ENCODE measurements at regions not wholly inside any gene's neighbourhood (a gene's known extent, or its start where the extent isn't known, plus 50 kb on each side); places are given as distances from the start of the nearest gene placed in this dataset.

GRCh38 chr5:100646011-100646410 lies 110.8 kb downstream of the FAM174A start:
- H3K4me2 ChIP-seq (ENCODE audit: low read length), result no peak overlapping the region
- no peaks in the 10 kb centered on the region for H4K20me1 ChIP-seq (ENCODE audit: insufficient read depth)
- H3K9me2 ChIP-seq (ENCODE audit: insufficient read depth, low read length), result no peaks in the 10 kb centered on the region
- no peak overlapping the region for H3K9ac ChIP-seq (ENCODE audit: low read length)
- no peaks in the 10 kb centered on the region for H3K27me3 ChIP-seq (ENCODE audit: insufficient read depth, low read depth, low read length)
- no peak overlapping the region for H3K4me3 ChIP-seq (ENCODE audit: low read length)
- H3K36me3 ChIP-seq (ENCODE audit: insufficient read depth, low read length), result no peaks in the 10 kb centered on the region
- H3K79me2 ChIP-seq (replicated peaks; ENCODE audit: insufficient read depth, low read length), result no peaks in the 10 kb centered on the region
- no peak overlapping the region for H3K27ac ChIP-seq (ENCODE audit: low read length)
- no peaks in the 10 kb centered on the region for H3F3A ChIP-seq (ENCODE audit: insufficient read depth, low read length, poor library complexity, severe bottlenecking)
- TF ChIP-seq RAD21 (conservative IDR thresholded peaks at IDR 0.05) (no peak), SMC3 (conservative IDR thresholded peaks at IDR 0.05; ENCODE audit: poor library complexity) (no peak), EZH2 (IDR thresholded peaks at IDR 0.05; ENCODE audit: borderline replicate concordance, insufficient read depth, low read length, poor library complexity, severe bottlenecking) (no peak), EP300 (conservative IDR thresholded peaks at IDR 0.05; ENCODE audit: poor library complexity, severe bottlenecking) (no peak), REST (IDR thresholded peaks at IDR 0.05; ENCODE audit: borderline replicate concordance) (no peak), MXI1 (conservative IDR thresholded peaks at IDR 0.05; ENCODE audit: poor library complexity, severe bottlenecking) (no peak), POLR2AphosphoS5 (IDR thresholded peaks at IDR 0.05) (no peak), TAF1 (IDR thresholded peaks at IDR 0.05; ENCODE audit: low read depth) (no peak)
- TF ChIP-seq, protein P1, sequence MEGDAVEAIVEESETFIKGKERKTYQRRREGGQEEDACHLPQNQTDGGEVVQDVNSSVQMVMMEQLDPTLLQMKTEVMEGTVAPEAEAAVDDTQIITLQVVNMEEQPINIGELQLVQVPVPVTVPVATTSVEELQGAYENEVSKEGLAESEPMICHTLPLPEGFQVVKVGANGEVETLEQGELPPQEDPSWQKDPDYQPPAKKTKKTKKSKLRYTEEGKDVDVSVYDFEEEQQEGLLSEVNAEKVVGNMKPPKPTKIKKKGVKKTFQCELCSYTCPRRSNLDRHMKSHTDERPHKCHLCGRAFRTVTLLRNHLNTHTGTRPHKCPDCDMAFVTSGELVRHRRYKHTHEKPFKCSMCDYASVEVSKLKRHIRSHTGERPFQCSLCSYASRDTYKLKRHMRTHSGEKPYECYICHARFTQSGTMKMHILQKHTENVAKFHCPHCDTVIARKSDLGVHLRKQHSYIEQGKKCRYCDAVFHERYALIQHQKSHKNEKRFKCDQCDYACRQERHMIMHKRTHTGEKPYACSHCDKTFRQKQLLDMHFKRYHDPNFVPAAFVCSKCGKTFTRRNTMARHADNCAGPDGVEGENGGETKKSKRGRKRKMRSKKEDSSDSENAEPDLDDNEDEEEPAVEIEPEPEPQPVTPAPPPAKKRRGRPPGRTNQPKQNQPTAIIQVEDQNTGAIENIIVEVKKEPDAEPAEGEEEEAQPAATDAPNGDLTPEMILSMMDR (IDR thresholded peaks at IDR 0.05; ENCODE audit: poor library complexity, severe bottlenecking), result no peak
- H3K9me3 ChIP-seq (ENCODE audit: low read length), result no peaks in the 10 kb centered on the region
- no peak overlapping the region for H2AFZ ChIP-seq (ENCODE audit: low read depth, low read length)

DNA sequence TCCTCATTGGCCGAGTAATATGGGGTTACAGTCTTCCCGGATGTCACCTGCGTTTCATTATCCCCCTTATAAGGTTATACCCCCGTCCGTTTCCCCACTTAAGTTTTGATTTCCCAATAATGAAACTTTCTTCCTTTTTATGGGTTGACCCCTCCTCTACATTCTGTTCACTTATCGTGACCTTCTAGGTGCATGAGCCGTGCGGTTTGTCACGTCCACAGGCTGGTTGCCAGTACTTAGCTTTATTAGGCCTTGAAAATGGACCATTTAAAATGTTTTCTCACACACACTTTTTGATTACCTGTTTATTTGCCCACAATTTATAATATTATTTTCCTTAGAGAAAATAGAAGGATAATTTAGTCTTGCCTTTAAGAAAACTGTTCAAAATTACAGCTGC lies 111.5 kb downstream of the FAM174A start:
- Histone ChIP-seq H3K4me2 (ENCODE audit: low read length) (no peak overlapping the region), H3K4me3 (ENCODE audit: low read length) (no peak overlapping the region), H4K20me1 (ENCODE audit: insufficient read depth) (no peaks in the 10 kb centered on the region), H3K79me2 (replicated peaks; ENCODE audit: insufficient read depth, low read length) (no peaks in the 10 kb centered on the region), H3F3A (ENCODE audit: insufficient read depth, low read length, poor library complexity, severe bottlenecking) (no peaks in the 10 kb centered on the region), H3K9me2 (ENCODE audit: insufficient read depth, low read length) (no peaks in the 10 kb centered on the region), H3K27me3 (ENCODE audit: insufficient read depth, low read depth, low read length) (no peaks in the 10 kb centered on the region), H3K27ac (ENCODE audit: low read length) (no peak overlapping the region), H3K36me3 (ENCODE audit: insufficient read depth, low read length) (no peaks in the 10 kb centered on the region), H3K9ac (ENCODE audit: low read length) (no peak overlapping the region), H3K9me3 (ENCODE audit: low read length) (no peaks in the 10 kb centered on the region), H2AFZ (ENCODE audit: low read depth, low read length) (no peak overlapping the region)
- TF ChIP-seq MXI1 (conservative IDR thresholded peaks at IDR 0.05; ENCODE audit: poor library complexity, severe bottlenecking) (no peak), RAD21 (conservative IDR thresholded peaks at IDR 0.05) (no peak)
